ENCODE measurements at regions not wholly inside any gene's neighbourhood (a gene's known extent, or its start where the extent isn't known, plus 50 kb on each side); places are given as distances from the start of the nearest gene placed in this dataset.

DNA sequence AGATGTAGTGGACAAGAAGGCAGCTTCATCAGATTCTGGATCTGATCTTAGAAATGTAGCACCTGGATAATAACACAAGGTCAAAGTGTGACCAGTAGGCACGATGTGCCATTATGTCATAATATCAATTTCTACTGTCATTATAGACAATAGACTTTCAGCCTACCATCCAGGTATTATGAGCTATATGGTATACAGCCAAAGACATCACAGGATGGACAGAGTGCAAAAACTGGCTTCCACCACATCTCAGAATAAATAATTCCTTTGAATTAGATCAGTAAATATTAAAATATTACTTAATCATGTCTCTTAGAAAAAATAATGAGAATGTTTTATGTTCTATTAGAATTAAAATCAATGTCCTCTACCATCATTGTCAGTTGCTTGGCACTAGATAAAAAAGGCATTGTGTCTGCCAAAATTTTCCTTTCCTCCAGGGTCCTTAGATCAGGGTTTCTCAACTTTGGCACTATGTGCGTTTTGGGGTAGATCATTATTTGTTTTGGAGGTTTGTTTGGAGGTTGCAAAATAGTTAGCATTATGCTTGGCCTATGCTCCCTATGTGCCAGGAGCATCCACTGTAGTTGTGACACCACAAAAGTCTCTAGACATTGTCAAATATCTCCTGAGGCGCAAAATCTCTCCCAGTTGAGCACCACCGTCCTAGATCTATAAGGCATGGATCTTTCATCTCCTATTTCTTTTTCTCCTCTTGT is 86.7 kb upstream of the NRIP1 start:
- no peak for DNase-seq

DNA sequence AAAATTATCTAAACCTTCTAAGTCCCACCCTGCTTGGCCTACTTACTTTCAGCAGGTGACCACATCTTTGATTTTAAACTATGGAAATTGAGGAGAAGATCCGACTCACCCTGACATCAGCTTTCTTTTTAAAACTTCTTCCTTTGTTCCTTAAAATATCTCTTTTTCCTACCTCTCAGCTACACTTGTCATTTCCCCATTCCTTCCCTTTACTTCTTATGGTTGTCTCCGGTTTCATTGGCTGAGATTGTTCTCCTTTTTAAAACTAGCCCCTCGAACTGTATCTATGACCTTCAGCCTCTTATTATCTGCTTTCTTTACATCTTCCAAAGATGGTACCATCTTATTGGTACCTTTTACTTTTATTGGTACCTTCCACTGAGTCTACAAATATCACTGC is 87.8 kb upstream of the NRIP1 start:
- no peak for DNase-seq

DNA sequence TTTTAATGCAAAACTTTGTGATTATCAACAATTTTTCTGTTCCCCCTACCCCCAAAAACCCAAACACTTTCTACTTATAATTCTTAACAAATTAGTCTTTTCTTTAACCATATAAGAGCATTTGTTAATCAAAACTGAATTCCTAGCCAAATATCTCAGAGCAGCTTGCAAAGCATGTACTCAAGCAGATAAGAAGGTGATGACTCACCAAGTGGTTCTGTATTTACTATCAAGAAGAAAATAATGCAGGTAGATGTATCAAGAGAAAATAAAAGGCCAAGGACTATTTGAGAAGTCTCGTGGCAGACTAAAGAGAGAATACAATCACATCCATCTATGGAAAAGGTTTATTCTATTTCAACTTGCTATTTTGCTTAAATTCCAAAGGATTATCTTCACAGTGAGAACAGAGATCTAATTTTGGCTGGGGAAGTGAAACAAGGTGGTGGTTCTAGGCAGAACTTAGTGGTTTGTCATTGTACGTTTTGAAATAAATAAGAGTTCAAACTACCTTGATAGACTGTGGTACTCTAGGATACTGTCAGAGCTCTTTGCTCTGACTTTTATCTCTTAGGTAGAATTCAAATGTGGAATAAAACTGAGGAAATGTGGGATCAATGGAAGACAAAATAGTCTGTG is 94.7 kb upstream of the NRIP1 start:
- DNase-seq, result no peak

DNA sequence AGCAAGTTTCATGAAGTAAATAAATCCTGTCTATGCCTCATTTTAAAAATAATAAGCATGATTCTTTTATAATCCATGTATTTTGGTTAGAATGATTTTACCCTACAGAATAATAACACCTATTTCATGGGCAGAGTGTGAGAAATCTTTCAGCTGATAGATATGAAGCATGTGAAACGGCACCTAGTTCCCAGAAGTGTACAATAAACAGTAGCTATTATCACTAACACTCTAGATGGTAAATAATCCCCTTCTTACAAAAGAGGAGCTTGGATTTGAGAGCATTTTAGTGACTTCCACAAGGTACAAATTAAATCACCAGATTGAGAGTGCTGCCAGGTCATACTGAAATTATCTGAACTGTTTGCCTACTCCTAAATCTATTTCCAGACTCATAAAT is 95.3 kb upstream of the NRIP1 start:
- DNase-seq, result no peak

DNA sequence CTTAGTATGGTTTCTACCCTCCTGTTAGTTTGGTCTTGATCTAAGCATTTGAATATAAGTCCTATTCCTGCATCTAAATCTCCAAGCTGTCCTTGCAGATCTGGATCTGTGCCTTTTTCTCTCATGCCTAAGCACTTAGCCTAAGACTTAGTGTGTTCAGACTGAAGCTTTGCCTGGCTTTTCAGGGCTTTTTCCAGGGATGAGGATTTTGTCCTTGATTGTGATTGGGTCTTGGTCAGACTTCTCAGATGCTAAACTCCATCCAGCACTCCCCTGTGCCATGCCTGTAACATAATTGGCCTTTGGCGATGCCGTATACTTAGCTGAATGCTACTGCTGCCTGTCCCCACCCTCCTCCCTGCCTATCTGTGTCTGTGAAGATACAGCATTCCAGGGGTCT is 98.1 kb upstream of the NRIP1 start:
- no peak for DNase-seq

DNA sequence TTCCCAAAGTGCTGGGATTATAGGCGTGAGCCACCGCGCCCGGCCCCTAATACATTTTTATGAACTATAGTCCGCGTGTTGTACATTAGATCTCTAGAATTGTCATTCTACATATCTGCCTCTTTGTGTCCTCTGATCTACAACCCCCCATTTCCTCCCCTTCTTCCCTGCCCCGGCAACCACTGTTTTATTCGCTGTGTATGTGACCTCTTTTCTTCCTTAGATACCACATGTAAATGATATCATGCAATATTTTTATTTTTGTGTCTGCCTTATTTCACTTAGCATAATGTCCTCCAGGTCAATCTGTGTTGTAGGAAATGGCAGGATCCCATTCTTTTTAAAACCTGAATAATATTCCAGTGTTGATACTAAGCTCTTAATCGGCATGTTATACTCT is 99.5 kb upstream of the NRIP1 start:
- DNase-seq, result no peak

DNA sequence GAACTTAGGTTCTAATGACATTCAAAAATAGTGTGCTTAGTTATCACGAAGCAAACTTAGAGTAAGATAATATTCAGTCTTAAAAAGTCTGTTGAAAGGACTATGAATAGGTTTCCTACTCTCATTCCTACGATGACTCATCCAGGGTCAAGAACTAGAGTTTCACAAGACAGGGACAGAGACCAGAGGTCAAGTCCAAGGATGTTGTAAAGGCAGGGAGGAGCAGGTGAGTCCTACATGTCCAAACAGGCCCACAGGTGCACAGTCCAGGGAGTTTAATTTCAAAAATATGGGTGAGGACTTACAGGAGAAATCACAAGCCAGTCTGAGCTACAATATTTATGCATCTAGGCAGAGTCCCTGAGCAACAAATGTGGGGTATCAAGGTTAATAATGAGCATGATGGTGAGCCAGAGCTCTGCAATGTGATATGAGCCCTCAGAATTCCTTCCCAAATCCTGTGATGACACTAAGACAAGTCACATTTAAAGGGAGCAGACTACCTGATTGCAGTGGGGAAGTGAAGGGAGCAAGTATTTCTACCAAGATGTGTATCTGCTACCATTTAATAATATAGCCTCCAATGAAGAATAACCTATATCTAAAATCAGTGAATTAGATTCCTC is 100.0 kb upstream of the NRIP1 start:
- no peak for DNase-seq

DNA sequence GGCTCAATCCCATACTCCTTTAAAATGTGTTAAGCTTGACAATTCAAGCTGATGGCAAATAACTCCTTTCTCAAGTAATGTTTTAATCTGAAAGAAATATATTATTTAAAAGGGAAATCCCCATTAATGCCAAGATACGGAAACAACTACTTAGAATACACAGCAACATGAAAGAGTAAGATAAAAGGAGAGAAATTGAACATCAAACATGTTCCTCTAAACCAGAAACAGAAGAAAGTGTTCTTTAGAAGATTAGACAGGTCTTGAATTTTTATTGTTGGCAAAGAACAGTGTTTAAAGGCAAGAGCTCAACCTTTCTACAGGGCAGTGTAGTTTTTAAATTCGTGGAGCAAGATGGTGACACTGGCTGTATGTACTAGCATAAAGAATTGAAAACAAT is 105.8 kb upstream of the NRIP1 start:
- DNase-seq, result no peak

DNA sequence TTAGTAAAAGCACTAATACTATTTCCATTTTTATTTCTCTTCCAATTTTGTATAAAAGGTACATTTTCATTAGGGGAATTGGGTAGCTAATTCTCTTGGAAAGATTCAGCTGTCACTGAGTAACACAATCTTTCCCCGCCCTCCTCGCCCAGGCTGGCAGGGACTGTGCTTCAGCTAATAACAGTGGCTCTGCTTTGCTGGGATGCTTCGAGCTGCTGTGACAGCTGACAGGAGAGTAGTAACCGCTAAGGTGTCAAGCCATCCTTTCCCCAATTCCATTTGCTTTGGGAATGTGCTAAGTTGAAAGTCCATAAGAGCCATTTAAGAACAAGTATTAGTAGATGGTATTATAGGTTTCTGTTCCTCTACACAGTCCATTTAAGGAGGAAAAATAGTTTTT is 106.7 kb upstream of the NRIP1 start:
- DNase-seq, result no peak

DNA sequence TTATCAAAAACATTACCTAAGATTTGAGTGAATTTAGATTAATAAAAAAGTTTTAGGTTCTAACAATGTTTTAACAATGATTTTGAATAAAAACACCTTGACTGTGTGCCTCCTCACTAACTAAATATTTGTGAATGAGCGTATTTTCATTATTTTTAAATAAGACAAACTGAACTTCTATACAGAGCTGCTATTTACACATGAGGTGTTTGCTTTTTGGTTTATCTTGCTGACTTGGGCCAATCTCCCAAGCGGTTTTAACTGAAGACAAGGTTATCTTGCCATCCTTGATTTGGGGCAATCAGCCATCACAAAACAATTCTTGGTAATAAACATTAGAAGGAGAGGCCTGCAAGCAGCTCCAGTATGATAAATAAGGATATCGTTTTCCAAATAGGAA is 108.2 kb upstream of the NRIP1 start:
- DNase-seq, result no peak

DNA sequence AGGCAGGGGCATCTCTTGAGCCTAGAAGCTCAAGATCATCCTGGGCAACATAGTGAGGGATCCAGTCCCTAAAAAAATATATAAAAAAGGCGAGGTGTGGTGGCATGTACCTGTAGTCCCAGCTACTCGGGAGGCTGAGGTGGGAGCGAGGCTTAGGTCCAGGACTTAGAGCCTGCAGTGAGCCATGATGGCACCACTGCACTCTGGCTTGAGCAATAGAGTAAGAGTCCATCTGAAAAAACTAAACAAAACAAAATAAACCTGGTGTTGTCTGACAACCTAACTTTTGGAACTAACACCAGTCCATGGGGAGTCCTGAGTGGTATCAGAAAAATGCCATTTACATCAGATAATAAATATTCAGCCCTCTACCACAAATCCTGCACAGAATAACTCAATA is 110.1 kb upstream of the NRIP1 start:
- no peak for DNase-seq

DNA sequence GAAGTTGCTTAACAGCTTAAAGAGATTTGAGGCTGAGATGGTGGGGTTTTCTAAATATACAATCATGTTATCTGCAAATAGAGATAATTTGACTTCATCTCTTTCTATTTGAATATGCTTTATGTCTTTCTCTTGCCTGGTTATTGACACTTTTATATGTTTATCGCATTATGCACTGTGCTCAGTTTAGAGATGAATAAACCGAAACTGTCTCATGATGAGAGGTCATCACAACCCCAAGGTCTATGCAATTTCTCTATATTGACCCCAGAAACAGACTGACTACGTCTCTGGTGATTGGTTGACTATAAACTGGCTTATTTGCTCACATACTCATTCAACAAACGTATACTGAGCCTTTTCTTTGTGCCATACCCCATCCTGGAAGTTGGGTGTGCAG is 117.9 kb upstream of the NRIP1 start:
- DNase-seq, result no peak

DNA sequence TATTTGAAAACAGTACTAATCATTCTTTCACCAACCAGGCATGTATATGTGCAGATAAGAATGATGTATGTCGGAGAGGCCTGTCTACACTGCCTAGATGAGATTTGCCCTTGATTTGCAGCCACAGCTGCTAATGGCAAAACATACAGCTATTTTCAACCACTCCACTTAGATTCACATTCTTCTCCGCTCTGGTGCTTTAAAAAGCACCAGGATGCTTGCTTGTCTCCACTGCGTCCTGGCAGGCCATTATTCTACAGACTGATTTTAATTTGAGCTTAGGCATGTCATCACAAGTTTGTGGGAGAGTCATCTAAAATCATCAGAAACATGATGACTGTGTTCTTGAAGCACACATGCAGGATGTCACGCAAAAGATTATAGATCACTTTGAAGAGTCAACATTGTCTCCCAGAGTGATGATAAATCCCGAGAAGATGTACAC is 119.0 kb upstream of the NRIP1 start:
- no peak for DNase-seq

DNA sequence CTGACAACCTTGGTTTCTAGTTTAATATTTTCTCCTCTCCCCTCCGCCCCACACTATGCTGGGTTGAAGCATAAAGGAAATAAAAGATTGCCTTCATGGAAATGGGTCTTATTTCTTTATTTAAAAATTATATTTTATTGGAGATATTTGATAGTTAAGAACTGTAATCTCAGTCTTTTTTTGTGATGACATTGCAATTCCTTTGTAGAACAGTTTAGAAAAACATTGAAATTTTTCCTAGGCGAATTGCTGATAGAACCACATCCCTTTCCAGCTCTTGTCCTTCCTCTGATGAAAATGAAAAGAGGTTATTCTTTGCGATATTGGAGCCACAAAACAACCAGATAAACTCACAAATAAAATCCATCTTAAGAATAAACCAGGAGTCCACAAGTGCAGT is 125.6 kb upstream of the NRIP1 start:
- no peak for DNase-seq

DNA sequence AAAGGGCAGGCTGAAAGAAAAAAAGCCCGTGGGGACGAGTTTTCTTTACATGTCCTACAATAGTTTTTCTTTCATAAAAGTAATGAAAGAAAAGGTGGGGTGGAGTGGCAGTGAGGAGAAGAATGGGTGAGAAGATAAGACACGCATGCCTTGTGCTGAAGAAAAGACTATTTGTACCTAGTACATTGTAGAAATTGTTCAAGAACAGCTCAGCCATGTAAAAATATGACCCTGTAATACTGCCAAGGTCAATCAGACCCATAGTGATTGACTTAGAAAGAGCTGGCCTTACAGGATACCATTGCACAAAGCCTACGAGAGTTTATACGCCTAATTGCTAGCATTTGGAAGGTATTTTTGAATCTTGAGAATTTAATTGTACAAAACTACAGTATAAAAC is 126.0 kb upstream of the NRIP1 start:
- no peak for DNase-seq

DNA sequence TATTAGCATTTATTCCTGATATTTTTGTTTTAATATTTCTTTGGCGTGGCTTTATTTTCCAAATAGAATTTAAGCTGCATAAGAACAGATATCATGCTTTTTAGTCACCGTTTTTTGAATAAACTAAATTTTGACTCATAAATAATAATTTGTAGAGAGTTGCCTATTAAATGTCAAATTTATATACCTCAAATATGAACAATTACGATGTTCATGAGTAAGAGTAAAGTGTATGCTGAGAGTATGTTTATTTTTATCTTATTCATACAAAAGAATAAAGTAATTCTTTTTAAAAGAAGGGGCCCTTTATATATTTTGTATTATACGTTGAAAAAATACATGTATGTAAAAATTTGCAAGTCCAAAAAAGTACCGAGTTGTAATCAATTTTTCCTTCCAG is 126.5 kb upstream of the NRIP1 start:
- no peak for DNase-seq

DNA sequence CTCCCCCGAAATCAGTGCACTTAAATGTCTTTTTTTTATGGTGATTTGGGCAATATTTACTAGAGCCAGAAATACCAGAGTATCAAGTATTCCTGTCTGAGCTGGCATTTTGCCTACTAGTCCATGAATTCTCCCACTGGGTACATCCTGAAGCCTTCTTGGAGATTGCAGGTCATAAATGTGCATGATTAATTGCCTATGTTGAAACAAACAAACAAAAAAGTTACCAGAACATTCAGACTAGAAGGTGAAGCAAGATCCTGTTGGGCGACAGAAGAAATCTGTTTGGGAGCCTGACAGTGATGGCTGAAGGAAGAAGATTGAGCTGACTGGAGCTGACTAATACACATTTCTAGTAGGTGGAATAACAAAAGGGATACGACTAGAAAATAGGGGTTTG is 127.4 kb upstream of the NRIP1 start:
- no peak for DNase-seq

DNA sequence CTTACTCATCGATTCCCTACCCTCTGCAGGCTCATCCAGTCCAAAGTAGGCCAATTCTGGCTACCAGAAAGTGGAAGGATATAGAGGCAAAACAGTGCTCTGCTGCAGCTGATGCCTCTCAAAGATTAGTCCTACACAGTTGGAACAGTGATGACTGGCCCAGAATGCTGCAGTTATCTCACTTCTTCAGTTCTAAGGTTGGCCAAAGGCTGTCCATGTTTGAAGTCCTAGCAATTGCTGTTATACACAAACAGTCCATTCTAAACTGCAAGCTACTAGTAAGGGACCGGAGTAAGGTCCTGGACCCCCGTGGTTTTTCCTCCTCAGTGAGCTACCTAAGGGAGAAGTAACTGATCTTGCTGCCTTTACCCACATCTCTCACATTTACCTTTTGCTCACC is 129.1 kb upstream of the NRIP1 start:
- DNase-seq, result no peak

DNA sequence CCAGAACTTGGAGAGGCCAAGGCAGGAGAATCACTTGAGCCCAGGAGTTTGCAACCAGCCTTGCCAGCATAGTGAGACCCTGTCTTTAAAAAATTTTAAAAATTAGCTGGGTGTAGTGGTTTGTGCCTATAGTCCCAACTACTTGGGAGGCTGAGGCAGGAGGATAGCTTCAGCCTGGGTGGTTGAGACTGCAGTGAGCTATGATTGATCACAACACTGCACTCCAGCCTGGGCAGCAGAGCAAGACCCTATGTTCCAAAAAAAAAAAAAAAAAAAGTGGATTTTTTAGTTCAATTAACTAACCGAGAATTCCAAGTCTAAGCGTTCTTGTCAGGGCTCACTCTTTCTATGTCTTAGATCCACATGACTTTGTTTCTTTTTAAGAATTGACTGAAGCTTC is 130.3 kb upstream of the NRIP1 start:
- no peak for DNase-seq

DNA sequence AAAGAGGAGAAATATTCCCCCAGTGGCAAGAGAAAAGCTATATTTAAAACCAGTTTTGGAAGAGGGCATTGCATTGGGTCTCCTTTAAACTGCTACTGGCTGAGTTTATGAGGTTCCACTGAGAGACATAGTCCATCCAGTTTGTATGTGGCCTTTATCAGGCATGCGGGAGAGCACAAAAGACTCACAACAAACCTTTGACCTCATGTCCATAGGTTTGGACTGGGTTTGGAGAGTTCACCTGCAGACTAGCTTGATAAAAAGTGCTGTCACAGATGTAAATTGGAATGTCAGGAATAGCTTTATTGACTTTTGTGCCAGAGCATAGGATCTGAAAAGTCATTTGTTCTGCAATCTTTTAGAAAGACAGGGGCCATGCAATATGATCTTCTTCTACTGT is 131.0 kb upstream of the NRIP1 start:
- no peak for DNase-seq

DNA sequence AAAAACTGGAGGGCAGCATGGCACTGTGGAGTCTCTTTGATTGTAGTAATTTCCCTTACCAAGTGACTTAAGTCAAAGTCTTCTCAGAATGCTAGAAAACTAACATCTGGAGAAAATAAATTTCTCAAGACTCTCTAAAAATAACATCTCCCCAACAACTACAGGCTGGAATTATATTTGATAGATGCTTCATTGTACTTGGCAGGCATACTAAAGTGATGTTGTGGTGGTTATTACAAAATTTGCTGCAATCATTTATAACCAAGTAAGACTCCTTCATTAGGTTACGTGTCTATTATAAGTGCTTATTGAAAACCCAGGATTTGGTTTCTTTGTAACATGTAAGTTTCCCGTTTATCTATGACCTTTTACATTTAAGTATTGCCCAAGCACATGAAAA is 132.9 kb upstream of the NRIP1 start:
- DNase-seq, result no peak

DNA sequence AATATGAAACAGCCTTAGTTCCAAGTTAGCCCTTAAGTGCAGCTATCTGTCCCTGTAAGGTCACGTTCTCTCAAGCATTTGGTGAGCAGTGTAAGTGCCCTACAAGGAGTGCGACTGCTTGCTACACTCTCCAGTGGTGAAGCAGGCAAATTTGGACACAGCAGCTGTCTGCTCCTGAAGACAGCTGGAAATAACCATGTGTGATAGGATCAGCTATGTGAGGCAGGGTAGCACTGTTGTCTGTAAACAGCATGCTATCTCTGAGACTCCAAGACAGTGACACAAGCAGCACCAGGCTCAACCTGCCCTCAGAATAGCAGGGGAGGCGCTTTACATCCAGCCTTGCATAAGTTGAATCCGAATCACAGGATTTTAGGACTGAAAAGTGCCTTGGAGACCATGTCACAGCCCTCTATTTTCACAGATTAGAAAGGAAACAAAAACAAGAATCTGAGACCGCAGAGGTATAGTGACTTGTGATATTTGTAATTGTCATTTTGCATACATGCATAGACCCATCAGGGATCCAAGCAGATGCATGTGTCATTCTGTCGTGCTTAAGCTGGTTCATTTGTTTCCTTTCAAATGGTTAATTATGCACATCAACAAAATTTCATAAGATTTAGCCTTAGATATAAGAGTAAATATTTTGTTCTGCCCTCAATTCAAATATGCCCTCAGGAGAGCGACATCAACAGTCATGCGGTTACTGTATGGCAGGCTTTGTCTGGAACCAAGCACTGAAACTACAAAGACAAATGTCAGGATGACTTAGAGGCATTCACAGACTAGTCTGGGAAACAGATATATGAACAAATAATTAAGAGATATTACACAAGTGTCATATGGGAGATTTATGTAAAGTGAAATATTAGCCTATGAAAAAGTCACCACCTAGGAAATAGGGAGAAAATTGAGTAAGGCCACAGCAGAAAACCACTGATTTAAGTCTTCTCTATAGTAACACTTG is 134.9 kb upstream of the NRIP1 start:
- no peak for DNase-seq

DNA sequence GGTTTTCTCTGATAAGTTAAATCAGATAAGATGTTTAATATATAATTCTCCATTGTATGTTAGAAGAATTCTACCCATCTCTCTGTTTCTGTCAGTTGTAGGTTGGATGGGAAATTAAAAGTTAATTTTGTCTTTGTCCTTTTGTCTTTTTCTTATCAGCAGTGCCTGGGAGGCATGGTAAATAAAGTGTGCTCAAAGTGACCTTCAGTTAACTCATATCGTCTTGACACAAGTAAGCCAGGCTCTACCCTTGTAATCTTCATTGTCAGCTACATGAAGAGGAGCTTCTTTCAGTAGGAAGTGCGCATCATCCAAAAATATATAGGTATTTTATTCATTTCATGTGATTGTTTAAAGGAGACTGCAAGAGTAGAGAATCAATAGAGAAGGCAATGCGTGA is 138.9 kb upstream of the NRIP1 start:
- no peak for DNase-seq
